ENCODE measurements at regions not wholly inside any gene's neighbourhood (a gene's known extent, or its start where the extent isn't known, plus 50 kb on each side); places are given as distances from the start of the nearest gene placed in this dataset.

- Mint-ChIP-seq H3K36me3 (ENCODE audit: low read depth) (no peaks in the 10 kb centered on the region), H3K9me3 (no peaks in the 10 kb centered on the region), H3K4me1 (no peaks in the 10 kb centered on the region), H3K27me3 (no peaks in the 10 kb centered on the region), H3K4me3 (no peak overlapping the region), H3K27ac (no peak overlapping the region)
- ChIA-PET POLR2A (no interaction called here), CTCF (no interaction called here)
- DNase-seq (no peak), ATAC-seq (ENCODE audit: low read depth) (no peak)
- TF ChIP-seq CTCF (IDR thresholded peaks at IDR 0.05), result no peak
- intact Hi-C loops (cut with micrococcal nuclease), result no loop called here
Measured at GRCh38 chr2:103977668-103978067, 876.2 kb upstream of the POU3F3 start.

GRCh38 chr2:103980401-103980800 lies 873.5 kb upstream of the POU3F3 start:
- CTCF ChIA-PET, result no interaction called here
- intact Hi-C loops (cut with micrococcal nuclease), result no loop called here

DNA sequence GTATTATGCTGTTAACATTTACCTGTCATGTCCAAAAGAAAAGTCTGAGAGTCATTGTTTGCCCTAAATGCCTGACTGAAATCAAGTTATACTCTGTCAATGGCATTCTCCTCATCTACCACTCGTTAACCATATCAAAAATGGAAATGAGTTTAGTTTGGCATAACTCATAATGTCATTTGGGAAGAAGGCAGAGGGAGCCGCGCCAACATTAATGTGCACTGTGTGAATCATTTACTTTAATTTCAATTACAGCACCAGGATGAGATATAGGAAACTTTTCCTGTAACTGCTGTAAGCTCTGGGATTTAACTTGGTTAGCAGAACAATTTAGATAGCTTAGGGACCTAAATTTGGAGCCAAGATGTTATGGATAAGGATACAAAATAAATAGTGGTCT lies 871.2 kb upstream of the POU3F3 start:
- H3K9me3 Mint-ChIP-seq, result no peaks in the 10 kb centered on the region
- no peaks in the 10 kb centered on the region for H3K27me3 Mint-ChIP-seq
- ChIA-PET CTCF (no interaction called here), POLR2A (no interaction called here)
- ATAC-seq (ENCODE audit: low read depth) (no peak), DNase-seq (no peak)
- intact Hi-C loops (cut with micrococcal nuclease), result no loop called here
- no peaks in the 10 kb centered on the region for H3K4me1 Mint-ChIP-seq
- TF ChIP-seq CTCF (IDR thresholded peaks at IDR 0.05), result no peak
- no peak overlapping the region for H3K27ac Mint-ChIP-seq
- no peak overlapping the region for H3K4me3 Mint-ChIP-seq
- H3K36me3 Mint-ChIP-seq (ENCODE audit: low read depth), result no peaks in the 10 kb centered on the region

More at GRCh38 chr2:103980401-103980800, 873.5 kb upstream of the POU3F3 start:
- Mint-ChIP-seq H3K27me3 (no peaks in the 10 kb centered on the region), H3K36me3 (ENCODE audit: low read depth) (no peaks in the 10 kb centered on the region), H3K4me3 (no peak overlapping the region), H3K9me3 (no peaks in the 10 kb centered on the region), H3K4me1 (no peaks in the 10 kb centered on the region), H3K27ac (no peak overlapping the region)
- ATAC-seq (ENCODE audit: low read depth) (no peak), DNase-seq (no peak)
- POLR2A ChIA-PET, result no interaction called here
- TF ChIP-seq CTCF (IDR thresholded peaks at IDR 0.05), result no peak

DNA sequence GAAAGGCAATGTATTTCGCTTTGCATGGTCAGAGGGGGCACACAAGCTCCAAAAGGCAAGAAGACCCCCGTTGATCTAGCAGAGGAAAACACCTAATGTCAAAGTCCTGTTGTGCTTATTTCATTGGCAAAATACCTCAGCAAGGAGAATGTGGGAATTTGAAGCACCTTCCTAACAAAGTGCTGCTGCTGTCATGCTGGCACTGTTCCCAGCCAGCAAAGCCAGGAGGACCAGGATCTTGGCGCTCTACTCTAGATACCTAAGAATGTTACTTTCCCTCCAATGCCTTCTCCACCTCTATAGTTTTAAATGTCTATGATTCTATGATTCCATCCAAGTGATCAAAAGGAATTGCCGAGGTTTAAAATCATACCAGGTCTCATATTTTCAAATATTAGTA lies 867.9 kb upstream of the POU3F3 start:
- ChIA-PET POLR2A (no interaction called here), CTCF (no interaction called here)
- DNase-seq (no peak), ATAC-seq (ENCODE audit: low read depth) (no peak)
- TF ChIP-seq CTCF (IDR thresholded peaks at IDR 0.05), result no peak
- H3K9me3 Mint-ChIP-seq, result no peaks in the 10 kb centered on the region
- intact Hi-C loops (cut with micrococcal nuclease), result no loop called here
- no peaks in the 10 kb centered on the region for H3K36me3 Mint-ChIP-seq (ENCODE audit: low read depth)
- no peak overlapping the region for H3K27ac Mint-ChIP-seq
- no peaks in the 10 kb centered on the region for H3K27me3 Mint-ChIP-seq
- no peaks in the 10 kb centered on the region for H3K4me1 Mint-ChIP-seq
- no peak overlapping the region for H3K4me3 Mint-ChIP-seq

- no peak for DNase-seq
- Mint-ChIP-seq H3K27ac (no peak overlapping the region), H3K9me3 (peaks cover 2% of the 10 kb centered on the region), H3K4me1 (no peaks in the 10 kb centered on the region), H3K36me3 (ENCODE audit: low read depth) (no peaks in the 10 kb centered on the region), H3K27me3 (no peaks in the 10 kb centered on the region), H3K4me3 (no peak overlapping the region)
- TF ChIP-seq CTCF (IDR thresholded peaks at IDR 0.05), result no peak
- ChIA-PET POLR2A (no interaction called here), CTCF (no interaction called here)
- ATAC-seq (ENCODE audit: low read depth), result no peak
- intact Hi-C loops (cut with micrococcal nuclease), result no loop called here
Measured at GRCh38 chr2:103991591-103991990, 862.3 kb upstream of the POU3F3 start.
